HCT116 (cell line): ENCODE measurements at regions not wholly inside any gene's neighbourhood (a gene's known extent, or its start where the extent isn't known, plus 50 kb on each side); places are given as distances from the start of the nearest gene placed in this dataset.

ENCODE experiments used
- ATAC-seq: fragments of 200-7000 bp; cut with Tn5 transposase; 2 replicates; pipeline ENCODE4 v1.9.1; 2020; ENCODE audit warnings: mild to moderate bottlenecking, moderate library complexity
- BruUV-seq: library from RNA; stranded (reverse); fragments of 400-500 nt; replicated peaks from 2 replicates; lab custom pipeline; 2021; lab: Mats Ljungman, UMichigan
- CTCF ChIA-PET: fragments of 300-600 bp; sonication (Branson Sonifier 250); formaldehyde crosslinking; loops from one replicate; lab custom pipeline; 2021; ENCODE audit warnings: antibody characterized with exemption; lab: Charles Lee
- POLR2A ChIA-PET: fragments of 300-600, 350-600 bp; sonication (Branson Sonifier 250); formaldehyde crosslinking; loops from one replicate; lab custom pipeline; 2021; ENCODE audit warnings: antibody characterized with exemption; lab: Charles Lee
- RAD21 ChIA-PET, 2 experiments: fragments of 300-600 bp; sonication (Branson Sonifier 250); formaldehyde crosslinking; loops; one replicate each; lab custom pipeline; 2023; ENCODE audit warnings: low total read pairs in 2 of 2; ENCODE audit not compliant: uncharacterized antibody in 2 of 2, unreplicated experiment in 2 of 2, low non-redundant PET in 1 of 2; lab: Charles Lee
- DNase-seq: peaks from one replicate; pipeline ENCODE4 v3.0.0-alpha.2; 2010; ENCODE audit warnings: low read depth, low spot score
- H2AFZ ChIP-seq: fragments of 200-600 bp; shearing (Covaris generic), sonication (generic); 2 replicates; pipeline ENCODE4 v1.6.1; 2017; ENCODE audit warnings: low read depth, mixed run types, mixed read lengths, antibody characterized with exemption, low read length; ENCODE audit not compliant: poor library complexity, severe bottlenecking
- H3K27ac ChIP-seq: 2 replicates; pipeline ENCODE4 v1.5.1; 2012; ENCODE audit warnings: low read depth, low read length
- H3K27me3 ChIP-seq: fragments of 200-600 bp; sonication (generic); 2 replicates; pipeline ENCODE4 v1.6.1; 2016; ENCODE audit warnings: mixed run types, low read length, mixed read lengths; ENCODE audit not compliant: insufficient read depth
- H3K36me3 ChIP-seq, 2 experiments: fragments of 200-500 bp in 1 of 2; fragments of 200-600 bp in 1 of 2; sonication (Bioruptor generic) in 1 of 2; sonication (generic) in 1 of 2; 2 replicates each; pipeline versions ENCODE4 v1.5.1 to v1.6.1; 2014 to 2016; ENCODE audit warnings: low read length in 2 of 2, inconsistent platforms in 1 of 2, mixed read lengths in 1 of 2, mixed run types in 1 of 2; ENCODE audit not compliant: insufficient read depth in 2 of 2, control insufficient read depth in 1 of 2
- H3K4me1 ChIP-seq, 2 experiments: fragments of 200-600 bp in 1 of 2; sonication (generic) in 1 of 2; 2 replicates each; pipeline versions ENCODE4 v1.5.1 to v1.6.1; 2012 to 2017; ENCODE audit warnings: low read length in 2 of 2, inconsistent platforms in 1 of 2, mild to moderate bottlenecking in 1 of 2, mixed read lengths in 1 of 2, mixed run types in 1 of 2, moderate library complexity in 1 of 2; ENCODE audit not compliant: insufficient read depth in 2 of 2, control insufficient read depth in 1 of 2
- H3K4me2 ChIP-seq: fragments of 200-600 bp; sonication (generic); 2 replicates; pipeline ENCODE4 v1.6.1; 2017; ENCODE audit warnings: mixed run types, low read length, mixed read lengths
- H3K4me3 ChIP-seq, 2 experiments: fragments of 200-600 bp in 1 of 2; sonication (generic) in 1 of 2; replicated peaks in 1 of 2; 2 replicates each; pipeline ENCODE4 v1.5.1; 2011 to 2016; ENCODE audit warnings: low read length in 2 of 2, control low read depth in 1 of 2, low read depth in 1 of 2, mild to moderate bottlenecking in 1 of 2, mixed read lengths in 1 of 2, mixed run types in 1 of 2
- H3K79me2 ChIP-seq: fragments of 200-600 bp; sonication (generic); 2 replicates; pipeline ENCODE4 v1.6.1; 2017; ENCODE audit warnings: mild to moderate bottlenecking, mixed run types, low read length, moderate library complexity, mixed read lengths; ENCODE audit not compliant: insufficient read depth
- H3K9ac ChIP-seq: fragments of 200-600 bp; sonication (generic); 2 replicates; pipeline ENCODE4 v1.6.1; 2016; ENCODE audit warnings: low read length, mixed read lengths
- H3K9me2 ChIP-seq: fragments of 200-600 bp; sonication (generic), shearing (Covaris generic); 2 replicates; pipeline ENCODE4 v1.6.1; 2017; ENCODE audit warnings: mixed run types, mild to moderate bottlenecking, moderate library complexity; ENCODE audit not compliant: insufficient read depth
- H3K9me3 ChIP-seq, 2 experiments: fragments of 200-500 bp in 1 of 2; fragments of 200-600 bp in 1 of 2; sonication (Bioruptor generic) in 1 of 2; sonication (generic) in 1 of 2; 2 replicates each; pipeline ENCODE4 v1.6.1; 2014 to 2017; ENCODE audit warnings: low read length in 2 of 2, mixed read lengths in 2 of 2, inconsistent platforms in 1 of 2, low read depth in 1 of 2, mild to moderate bottlenecking in 1 of 2, mixed run types in 1 of 2, moderate library complexity in 1 of 2; ENCODE audit not compliant: control insufficient read depth in 1 of 2, insufficient read depth in 1 of 2
- H4K20me1 ChIP-seq: fragments of 200-600 bp; sonication (generic), shearing (Covaris generic); 2 replicates; pipeline ENCODE4 v1.6.1; 2017; ENCODE audit warnings: mixed run types, mild to moderate bottlenecking, moderate library complexity; ENCODE audit not compliant: insufficient read depth
- CBX3 ChIP-seq: IDR thresholded peaks from 2 replicates; pipeline ENCODE4 v1.6.1; 2012; ENCODE audit warnings: low read depth
- CEBPB ChIP-seq: IDR thresholded peaks from 2 replicates; pipeline ENCODE4 v1.6.1; 2012; ENCODE audit warnings: low read depth
- CTCF ChIP-seq, 3 experiments: fragments of 200-600 bp in 1 of 3; sonication (generic) in 1 of 3; IDR thresholded peaks in 2 of 3; conservative IDR thresholded peaks in 1 of 3; 2 replicates each; pipeline ENCODE4 v1.5.1; 2012 to 2017; ENCODE audit warnings: low read depth in 2 of 3, low read length in 2 of 3, antibody characterized with exemption in 1 of 3, borderline replicate concordance in 1 of 3, control low read depth in 1 of 3, mild to moderate bottlenecking in 1 of 3, mixed read lengths in 1 of 3, mixed run types in 1 of 3, moderate library complexity in 1 of 3; ENCODE audit not compliant: insufficient read depth in 1 of 3
- EZH2phosphoT487 ChIP-seq: fragments of 200-600 bp; IDR thresholded peaks from 2 replicates; pipeline ENCODE4 v1.6.1; 2018; ENCODE audit warnings: antibody characterized with exemption, borderline replicate concordance
- FOSL1 ChIP-seq: IDR thresholded peaks from 2 replicates; pipeline ENCODE4 v1.6.1; 2012; ENCODE audit warnings: low read depth
- JUND ChIP-seq: IDR thresholded peaks from 2 replicates; pipeline ENCODE4 v1.6.1; 2012
- MAX ChIP-seq: IDR thresholded peaks from 2 replicates; pipeline ENCODE4 v1.6.1; 2012
- POLR2A ChIP-seq: IDR thresholded peaks from 2 replicates; pipeline ENCODE4 v1.7.0; 2011; ENCODE audit warnings: borderline replicate concordance; ENCODE audit not compliant: insufficient read depth, insufficient read length; ENCODE audit errors: extremely low read depth
- RAD21 ChIP-seq: IDR thresholded peaks from 2 replicates; pipeline ENCODE4 v1.6.1; 2012; ENCODE audit warnings: low read depth, mild to moderate bottlenecking
- SIN3A ChIP-seq: IDR thresholded peaks from 2 replicates; pipeline ENCODE4 v1.6.1; 2012; ENCODE audit warnings: low read depth
- SP1 ChIP-seq: IDR thresholded peaks from 2 replicates; pipeline ENCODE4 v1.6.1; 2012; ENCODE audit warnings: low read depth
- SRF ChIP-seq: IDR thresholded peaks from 2 replicates; pipeline ENCODE4 v1.6.1; 2012; ENCODE audit warnings: low read depth
- TCF7L2 ChIP-seq: IDR thresholded peaks from 2 replicates; pipeline ENCODE4 v1.7.0; 2011; ENCODE audit warnings: borderline replicate concordance, inconsistent platforms; ENCODE audit not compliant: insufficient read depth, insufficient read length; ENCODE audit errors: extremely low read depth
- YY1 ChIP-seq: IDR thresholded peaks from 2 replicates; pipeline ENCODE4 v1.6.1; 2011; ENCODE audit warnings: low read length, low read depth, moderate library complexity, mild to moderate bottlenecking; ENCODE audit not compliant: insufficient replicate concordance; ENCODE audit errors: extremely low read depth
- ZBTB33 ChIP-seq: IDR thresholded peaks from 2 replicates; pipeline ENCODE4 v1.6.1; 2011; ENCODE audit warnings: mild to moderate bottlenecking, low read length, moderate library complexity; ENCODE audit not compliant: insufficient replicate concordance; ENCODE audit errors: extremely low read depth
- ZFX ChIP-seq: fragments of 450-650 bp; IDR thresholded peaks from 2 replicates; pipeline ENCODE4 v1.6.1; 2017
- ZNF274 ChIP-seq: fragments of 200-500 bp; sonication (Bioruptor generic); IDR thresholded peaks from 2 replicates; pipeline ENCODE4 v1.6.1; 2014; ENCODE audit warnings: mild to moderate bottlenecking, low read depth, low read length, inconsistent platforms
- intact Hi-C: fragments of 100-400 bp; cut with micrococcal nuclease; formaldehyde crosslinking; loops from 2 replicates; pipeline ENCODE4 v1.10.0; 2022

GRCh38 chr9:4435197-4435596 lies 55.1 kb upstream of the SLC1A1 start:
- no peaks in the 10 kb centered on the region for H3K27me3 ChIP-seq
- BruUV-seq: no TSS peak
- H3K4me2 ChIP-seq: no peak overlapping the region
- POLR2A ChIA-PET: no interaction called here
- TF ChIP-seq SIN3A (no peak), CEBPB (peak; percentile 58)
- H3K36me3 ChIP-seq: no peaks in the 10 kb centered on the region
- no peaks in the 10 kb centered on the region for H4K20me1 ChIP-seq
- intact Hi-C loops: no loop called here
- no peaks in the 10 kb centered on the region for H3K4me1 ChIP-seq
- DNase-seq (no peak), ATAC-seq (no peak)
- no peak overlapping the region for H3K27ac ChIP-seq
- H3K9ac ChIP-seq: no peak overlapping the region
- CTCF ChIA-PET: no interaction called here
- no peaks in the 10 kb centered on the region for H3K9me2 ChIP-seq
- no peaks in the 10 kb centered on the region; a peak in 1 of 4 replicates for H3K9me3 ChIP-seq
- H2AFZ ChIP-seq: no peak overlapping the region
- RAD21 ChIA-PET: no interaction called here
- H3K79me2 ChIP-seq: no peaks in the 10 kb centered on the region
- no peak overlapping the region for H3K4me3 ChIP-seq

- Histone ChIP-seq H3K36me3 (no peaks in the 10 kb centered on the region), H3K27me3 (no peaks in the 10 kb centered on the region), H2AFZ (no peak overlapping the region), H3K4me3 (no peak overlapping the region), H3K9ac (no peak overlapping the region), H3K79me2 (no peaks in the 10 kb centered on the region), H3K4me1 (no peaks in the 10 kb centered on the region), H3K27ac (no peak overlapping the region), H3K9me3 (no peaks in the 10 kb centered on the region), H3K4me2 (no peak overlapping the region), H4K20me1 (no peaks in the 10 kb centered on the region), H3K9me2 (no peaks in the 10 kb centered on the region)
- ChIA-PET RAD21 (no interaction called here), POLR2A (no interaction called here), CTCF (no interaction called here)
- intact Hi-C loops: no loop called here
- no peak for DNase-seq
- no peak for ATAC-seq
- TF ChIP-seq RAD21 (no peak), JUND (no peak), ZFX (no peak), SRF (no peak), YY1 (no peak), ZNF274 (no peak), TCF7L2 (no peak), FOSL1 (no peak), EZH2phosphoT487 (no peak), POLR2A (no peak), SP1 (no peak), MAX (no peak), ZBTB33 (no peak), CBX3 (no peak), CTCF (IDR thresholded peaks at IDR 0.05 in 2 of 3, conservative IDR thresholded peaks at IDR 0.05 in 1 of 3; ENCODE audit: borderline replicate concordance in 1 of 3, insufficient read depth in 1 of 3, low read depth in 2 of 3, low read length in 2 of 3) (no peak), SIN3A (no peak), CEBPB (no peak)
- no TSS peak for BruUV-seq
Observed at GRCh38 chr9:4433379-4433778, 56.9 kb upstream of the SLC1A1 start.
